Progenitor cell of endocrine pancreas (in vitro differentiated cells): ENCODE measurements at regions not wholly inside any gene's neighbourhood (a gene's known extent, or its start where the extent isn't known, plus 50 kb on each side); places are given as distances from the start of the nearest gene placed in this dataset.

Experiments
- DNase-seq: peaks from one replicate; pipeline ENCODE4 v3.0.0; 2021; ENCODE audit warnings: low spot score; ENCODE audit not compliant: unreplicated experiment
- H3K27ac Mint-ChIP-seq: 2 replicates; pipeline ENCODE4 v1.8.0; 2021; ENCODE audit warnings: mild to moderate bottlenecking, moderate library complexity, mixed read lengths
- H3K27me3 Mint-ChIP-seq: 2 replicates; pipeline ENCODE4 v1.8.0; 2021; ENCODE audit warnings: mixed read lengths
- H3K36me3 Mint-ChIP-seq: 2 replicates; pipeline ENCODE4 v1.8.0; 2022; ENCODE audit warnings: mixed read lengths; ENCODE audit not compliant: insufficient read depth
- H3K4me1 Mint-ChIP-seq: 2 replicates; pipeline ENCODE4 v1.8.0; 2021; ENCODE audit warnings: low read depth, mixed read lengths
- H3K4me3 Mint-ChIP-seq: 2 replicates; pipeline ENCODE4 v1.8.0; 2021; ENCODE audit warnings: low read depth, mild to moderate bottlenecking, moderate library complexity, mixed read lengths
- H3K9me3 Mint-ChIP-seq: 2 replicates; pipeline ENCODE4 v1.8.0; 2021; ENCODE audit warnings: low read depth, mixed read lengths
- CTCF ChIP-seq: fragments of 200-600 bp; sonication (generic); IDR thresholded peaks from one replicate; pipeline ENCODE4 v1.5.0; 2021; ENCODE audit warnings: antibody characterized with exemption, mild to moderate bottlenecking; ENCODE audit not compliant: unreplicated experiment

DNA sequence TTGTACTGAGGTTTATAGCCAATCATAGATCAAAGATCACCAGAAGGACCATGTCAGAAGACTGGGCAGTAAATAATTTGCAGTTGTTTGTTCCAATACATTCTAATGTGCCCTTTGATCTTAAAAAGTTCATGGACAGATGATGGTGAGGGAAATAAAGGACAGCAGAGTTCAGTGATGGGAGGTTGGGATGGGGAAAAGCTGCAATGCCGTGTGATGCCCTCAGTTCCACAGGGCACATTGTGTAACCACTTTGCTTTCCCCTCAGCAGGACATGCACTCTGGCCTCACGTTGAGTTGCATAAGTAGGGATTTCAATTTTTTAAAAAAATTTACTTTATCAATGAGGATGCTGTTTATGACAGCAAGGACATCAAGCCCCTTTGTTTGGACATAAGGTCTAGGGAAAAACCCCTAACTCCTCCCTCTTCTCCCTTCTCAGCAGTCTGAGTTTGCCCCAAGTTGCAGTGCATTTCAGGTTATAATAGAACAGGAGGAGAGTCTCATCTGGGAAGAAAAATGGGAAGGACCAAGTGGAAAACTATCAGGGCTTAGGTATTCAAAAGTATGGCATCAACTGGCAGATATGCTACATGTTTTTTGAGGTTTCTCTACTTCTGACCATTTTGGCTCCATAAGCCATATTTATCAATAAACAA is 83.1 kb upstream of the TMED7 start:
- Mint-ChIP-seq H3K4me3 (no peak overlapping the region), H3K9me3 (peaks cover 5% of the 10 kb centered on the region), H3K27ac (no peak overlapping the region), H3K27me3 (no peaks in the 10 kb centered on the region), H3K36me3 (no peaks in the 10 kb centered on the region), H3K4me1 (no peaks in the 10 kb centered on the region)
- no peak for DNase-seq
- TF ChIP-seq CTCF: no peak

DNA sequence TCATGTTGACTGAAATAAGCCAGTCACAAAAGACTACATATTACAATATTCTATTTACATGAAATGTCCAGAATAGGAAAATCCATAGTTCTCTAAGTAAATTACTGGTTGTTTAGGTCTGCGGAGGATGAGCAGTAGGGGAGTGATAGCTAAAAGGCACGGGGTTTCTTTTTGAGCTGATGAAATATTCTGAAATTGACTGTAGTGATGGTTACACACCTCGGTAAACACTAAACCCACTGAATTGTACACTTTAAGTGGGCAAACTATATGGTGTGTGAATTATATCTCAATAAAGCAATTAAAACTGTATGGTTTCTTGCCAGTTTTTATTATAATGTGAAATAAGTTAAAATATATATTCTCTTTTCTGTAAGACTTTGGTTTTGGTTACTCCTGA is 77.7 kb upstream of the TMED7 start:
- H3K36me3 Mint-ChIP-seq: no peaks in the 10 kb centered on the region
- no peaks in the 10 kb centered on the region for H3K27me3 Mint-ChIP-seq
- no peak for TF ChIP-seq CTCF
- DNase-seq: no peak
- H3K4me1 Mint-ChIP-seq: no peaks in the 10 kb centered on the region
- H3K4me3 Mint-ChIP-seq: no peak overlapping the region
- no peak overlapping the region for H3K27ac Mint-ChIP-seq
- H3K9me3 Mint-ChIP-seq: no peaks in the 10 kb centered on the region

GRCh38 chr5:115702025-115702424 is 76.2 kb upstream of the TMED7 start:
- Mint-ChIP-seq H3K27me3 (no peaks in the 10 kb centered on the region), H3K36me3 (no peaks in the 10 kb centered on the region), H3K9me3 (no peaks in the 10 kb centered on the region), H3K4me3 (no peak overlapping the region), H3K4me1 (no peaks in the 10 kb centered on the region), H3K27ac (no peak overlapping the region)
- no peak for DNase-seq
- TF ChIP-seq CTCF: no peak

DNA sequence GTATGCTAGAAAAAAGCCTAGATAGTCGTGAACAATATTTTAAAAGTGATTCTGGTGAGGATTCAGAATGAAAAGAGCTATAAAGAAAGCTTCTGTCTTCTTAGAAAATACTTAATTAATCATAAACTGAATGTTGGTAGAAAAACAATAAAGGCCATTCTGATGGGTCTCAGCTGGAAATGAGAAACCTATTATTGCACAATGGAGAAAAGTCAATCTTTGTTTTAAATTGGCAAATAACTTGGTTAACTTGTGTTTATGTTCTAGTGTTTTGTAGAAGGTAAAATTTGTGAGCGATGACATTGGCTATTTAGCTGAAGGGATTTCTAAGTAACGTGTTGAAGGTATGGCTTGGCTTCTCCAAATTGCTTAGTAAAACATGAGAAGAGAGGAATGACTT is 74.1 kb upstream of the TMED7 start:
- Mint-ChIP-seq H3K27me3 (no peaks in the 10 kb centered on the region), H3K9me3 (no peaks in the 10 kb centered on the region), H3K36me3 (no peaks in the 10 kb centered on the region), H3K4me1 (no peaks in the 10 kb centered on the region), H3K27ac (no peak overlapping the region), H3K4me3 (no peak overlapping the region)
- TF ChIP-seq CTCF: no peak
- no peak for DNase-seq

DNA sequence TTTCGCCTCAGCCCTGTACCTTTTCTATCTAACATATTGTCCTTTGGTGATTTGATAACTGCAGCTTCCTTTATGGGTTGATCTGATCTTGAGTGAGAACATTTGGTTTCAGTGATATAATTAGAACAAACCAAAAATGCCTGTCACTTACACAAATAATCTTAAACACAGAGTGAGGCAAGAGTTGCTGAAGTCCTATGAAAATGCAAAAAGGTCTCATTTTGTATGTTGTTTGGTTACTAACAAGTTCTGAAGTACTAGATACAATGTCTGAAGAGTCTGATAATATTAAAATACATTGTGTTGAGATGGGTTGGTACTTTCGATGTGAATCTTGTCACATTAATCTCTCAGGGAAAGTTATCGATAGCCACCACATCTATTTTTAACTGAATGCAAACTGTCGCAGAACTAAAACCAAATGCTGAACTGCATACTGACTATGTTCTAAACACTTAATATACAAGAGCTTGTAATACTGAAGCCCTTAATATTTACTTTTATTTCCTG is 70.4 kb upstream of the TMED7 start:
- H3K4me3 Mint-ChIP-seq: no peak overlapping the region
- H3K9me3 Mint-ChIP-seq: no peaks in the 10 kb centered on the region
- DNase-seq: no peak
- no peaks in the 10 kb centered on the region for H3K36me3 Mint-ChIP-seq
- H3K4me1 Mint-ChIP-seq: peaks cover 1% of the 10 kb centered on the region
- no peaks in the 10 kb centered on the region for H3K27me3 Mint-ChIP-seq
- no peak for TF ChIP-seq CTCF
- H3K27ac Mint-ChIP-seq: no peak overlapping the region
